SK-N-MC (cell line): ENCODE measurements at regions not wholly inside any gene's neighbourhood (a gene's known extent, or its start where the extent isn't known, plus 50 kb on each side); places are given as distances from the start of the nearest gene placed in this dataset.

Source experiments
- DNase-seq: peaks from one replicate; pipeline ENCODE4 v3.0.0-alpha.2; 2011; ENCODE audit warnings: low read depth, low spot score
- H3K27ac ChIP-seq: fragments of 200-600 bp; sonication (generic); 2 replicates; pipeline ENCODE4 v1.5.1; 2016; ENCODE audit warnings: mixed run types
- H3K36me3 ChIP-seq: fragments of 200-600 bp; sonication (generic); 2 replicates; pipeline ENCODE4 v1.6.1; 2017; ENCODE audit warnings: antibody characterized with exemption, low read length, mixed read lengths; ENCODE audit not compliant: insufficient read depth
- H3K4me3 ChIP-seq: fragments of 200-600 bp; sonication (generic); 2 replicates; pipeline ENCODE4 v1.5.1; 2016
- H3K9ac ChIP-seq: fragments of 200-600 bp; sonication (generic); 2 replicates; pipeline ENCODE4 v1.8.0; 2017; ENCODE audit warnings: mixed run types, mixed read lengths; ENCODE audit not compliant: insufficient read length
- H3K9me3 ChIP-seq: fragments of 200-600 bp; sonication (generic); 2 replicates; pipeline ENCODE4 v1.6.1; 2017; ENCODE audit warnings: low read depth, mild to moderate bottlenecking, antibody characterized with exemption, low read length, moderate library complexity, mixed read lengths
- EZH2 ChIP-seq: fragments of 200-600 bp; sonication (generic); IDR thresholded peaks from one replicate; pipeline ENCODE4 v1.6.1; 2017; ENCODE audit warnings: antibody characterized with exemption
- FOXP2 ChIP-seq: optimal IDR thresholded peaks from 2 replicates; pipeline ENCODE3; 2011; ENCODE audit warnings: mild to moderate bottlenecking, moderate library complexity; ENCODE audit not compliant: insufficient read depth; ENCODE audit errors: extremely low read length, control extremely low read depth
- POLR2AphosphoS5 ChIP-seq: IDR thresholded peaks from 2 replicates; pipeline ENCODE4 v1.6.1; 2012; ENCODE audit warnings: mild to moderate bottlenecking, low read depth, low read length, borderline replicate concordance

DNA sequence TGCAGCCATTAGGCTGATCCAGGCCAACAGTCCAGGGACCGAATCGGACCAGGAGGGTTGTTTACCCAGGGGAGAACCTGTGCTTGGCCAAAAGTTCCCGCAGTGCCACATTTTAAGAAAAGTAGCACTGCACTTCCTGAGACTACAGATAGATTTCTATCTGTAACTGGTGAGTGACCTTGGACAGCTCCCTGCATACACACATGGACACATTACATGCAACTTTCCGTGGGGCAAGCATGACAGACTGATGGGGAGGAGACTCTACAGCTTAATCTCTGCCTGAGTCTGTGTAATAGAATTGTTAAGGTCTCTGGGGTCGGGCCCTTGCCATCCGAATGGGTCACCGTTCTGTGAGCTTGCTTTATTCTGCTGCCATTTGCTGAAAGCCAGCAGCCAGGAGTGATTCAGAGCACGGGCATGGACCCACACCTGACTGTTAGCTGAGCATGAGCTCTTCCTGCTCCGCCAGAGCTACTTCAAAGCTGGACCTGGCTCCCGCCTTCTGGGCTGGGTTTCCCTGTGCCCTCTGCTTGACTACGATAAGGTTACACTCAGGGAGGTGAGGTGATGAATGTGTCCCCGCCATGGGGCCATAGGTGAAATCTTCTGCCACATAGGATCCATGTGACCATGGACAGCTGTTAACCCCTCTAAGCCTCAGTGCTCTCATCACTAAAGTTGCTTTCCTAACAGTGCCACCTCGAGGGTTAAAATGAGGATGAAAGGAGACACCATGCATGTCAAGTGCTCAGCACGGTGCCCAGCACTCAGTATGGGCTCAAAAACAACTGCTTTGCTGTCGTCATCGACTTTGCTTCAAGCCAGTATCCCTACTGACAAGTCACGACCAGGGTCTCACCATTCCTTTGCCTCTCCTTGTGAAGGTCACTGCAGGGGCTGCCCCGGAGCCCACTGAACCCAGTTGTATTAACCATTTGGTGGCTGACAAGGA is 200.0 kb downstream of the MELK start:
- H3K4me3 ChIP-seq: no peak overlapping the region
- H3K9me3 ChIP-seq: no peaks in the 10 kb centered on the region
- peak; percentile 22 for DNase-seq
- H3K27ac ChIP-seq: no peak overlapping the region
- no peaks in the 10 kb centered on the region for H3K36me3 ChIP-seq
- TF ChIP-seq EZH2: no peak
- TF ChIP-seq POLR2AphosphoS5: no peak
- no peak for TF ChIP-seq FOXP2
- no peak overlapping the region for H3K9ac ChIP-seq

DNA sequence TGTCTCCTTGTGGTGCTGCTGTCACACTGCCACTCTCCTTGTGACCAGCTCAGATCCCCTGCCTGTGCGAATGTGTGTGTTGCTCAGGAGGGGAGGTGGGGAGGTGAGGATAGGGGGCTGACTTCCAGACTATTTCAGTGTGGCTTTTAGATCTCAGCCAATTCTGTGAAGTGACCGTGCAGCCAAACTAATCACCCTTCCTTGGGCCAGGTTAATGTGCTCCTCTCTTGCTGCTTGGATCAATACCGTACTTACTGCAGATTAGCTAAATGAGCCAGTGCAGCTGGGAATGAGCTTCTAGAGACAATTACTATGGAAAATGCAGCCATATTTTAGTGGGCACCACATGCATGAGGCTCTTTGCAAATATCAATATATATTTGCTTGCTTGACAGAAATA is 206.0 kb downstream of the MELK start:
- TF ChIP-seq POLR2AphosphoS5 (no peak), FOXP2 (no peak), EZH2 (no peak)

DNA sequence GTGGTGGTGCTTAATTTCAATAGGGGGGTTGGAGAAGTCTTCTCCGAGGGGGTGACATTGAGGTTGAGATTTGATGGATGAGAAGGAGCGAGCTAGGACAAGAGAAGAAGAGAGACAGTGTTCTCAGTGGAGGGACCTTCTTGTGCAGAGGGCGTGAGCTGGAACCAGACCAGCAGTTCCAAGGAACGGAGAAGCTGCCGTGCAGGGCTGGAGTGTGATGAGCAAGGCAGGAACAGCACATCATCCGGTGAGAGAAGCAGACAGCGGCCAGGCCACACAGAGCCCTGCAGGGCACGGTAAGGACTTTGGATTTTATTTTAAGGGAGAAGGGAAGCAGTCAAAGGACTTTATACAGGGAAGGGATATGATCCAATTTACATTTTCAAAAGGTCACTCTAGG is 206.9 kb downstream of the MELK start:
- DNase-seq: no peak
- no peak overlapping the region for H3K4me3 ChIP-seq
- H3K36me3 ChIP-seq: no peaks in the 10 kb centered on the region
- TF ChIP-seq POLR2AphosphoS5: no peak
- no peak for TF ChIP-seq EZH2
- TF ChIP-seq FOXP2: no peak
- H3K9ac ChIP-seq: no peak overlapping the region
- H3K9me3 ChIP-seq: no peaks in the 10 kb centered on the region
- no peak overlapping the region for H3K27ac ChIP-seq

More for the DNA sequence above, 206.0 kb downstream of the MELK start:
- Histone ChIP-seq H3K27ac (no peak overlapping the region), H3K9me3 (no peaks in the 10 kb centered on the region), H3K36me3 (no peaks in the 10 kb centered on the region), H3K4me3 (no peak overlapping the region), H3K9ac (no peak overlapping the region)
- DNase-seq: no peak

DNA sequence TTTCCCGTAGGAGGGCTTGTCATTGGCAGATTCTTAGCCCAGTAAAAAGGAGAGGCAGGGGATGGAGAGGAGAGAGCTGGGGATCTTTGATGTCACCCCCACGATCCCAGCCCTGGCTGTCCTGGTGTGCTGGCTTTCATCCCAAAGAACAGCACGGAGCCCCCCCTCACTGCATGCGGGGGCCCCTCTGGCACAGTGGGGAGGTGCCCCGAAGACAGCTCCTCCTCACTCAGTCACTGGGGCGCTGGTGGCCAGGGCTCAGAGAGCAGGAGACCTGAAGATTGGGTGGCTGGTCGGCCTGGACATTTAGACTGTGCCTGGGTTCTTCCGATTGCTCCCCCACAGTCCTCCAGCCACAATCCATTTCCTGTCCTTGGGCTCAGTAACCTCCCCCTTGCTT is 207.5 kb downstream of the MELK start:
- Histone ChIP-seq H3K9me3 (no peaks in the 10 kb centered on the region), H3K27ac (no peak overlapping the region), H3K36me3 (no peaks in the 10 kb centered on the region), H3K4me3 (no peak overlapping the region), H3K9ac (no peak overlapping the region)
- no peak for TF ChIP-seq POLR2AphosphoS5
- TF ChIP-seq FOXP2: no peak
- no peak for DNase-seq

DNA sequence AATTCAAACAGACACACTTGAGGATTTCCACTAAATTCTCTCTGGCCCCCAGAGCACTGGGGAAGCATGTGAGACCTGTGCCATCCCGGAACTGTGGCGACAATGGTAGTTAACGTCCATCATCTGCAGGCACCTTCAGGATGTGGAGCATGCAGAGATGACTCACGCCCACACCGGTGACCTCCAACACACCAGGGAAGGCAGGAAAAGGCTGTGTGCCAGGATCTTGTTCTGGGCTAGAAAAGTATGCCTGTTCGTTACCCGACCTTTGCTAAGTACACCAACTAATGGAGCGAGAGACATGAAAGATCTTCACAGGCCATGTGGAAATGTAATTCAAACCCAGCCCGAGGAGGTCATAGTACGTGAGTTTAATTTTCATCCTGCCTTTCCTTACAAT is 208.8 kb downstream of the MELK start:
- no peak for TF ChIP-seq FOXP2
- no peak for TF ChIP-seq EZH2
- no peak for TF ChIP-seq POLR2AphosphoS5

More for the DNA sequence above, 208.8 kb downstream of the MELK start:
- H3K4me3 ChIP-seq: no peak overlapping the region
- no peak for DNase-seq
- no peaks in the 10 kb centered on the region for H3K36me3 ChIP-seq
- H3K9ac ChIP-seq: no peak overlapping the region
- H3K27ac ChIP-seq: no peak overlapping the region
- no peaks in the 10 kb centered on the region for H3K9me3 ChIP-seq
